Gastrocnemius medialis (tissue), 4 donors: ENCODE measurements at regions not wholly inside any gene's neighbourhood (a gene's known extent, or its start where the extent isn't known, plus 50 kb on each side); places are given as distances from the start of the nearest gene placed in this dataset.

Source experiments
- CTCF ChIP-seq, 5 experiments: fragments of 450-650 bp in 3 of 5; fragments of 200-600 bp in 2 of 5; sonication (generic) in 2 of 5; IDR thresholded peaks in 4 of 5; conservative IDR thresholded peaks in 1 of 5; 1 replicate in 4 of 5; 2 replicates in 1 of 5; pipeline ENCODE4 v1.5.1; 2016 to 2019; ENCODE audit warnings: antibody characterized with exemption in 5 of 5, mild to moderate bottlenecking in 3 of 5, moderate library complexity in 3 of 5
- POLR2A ChIP-seq, 2 donors: fragments of 450-650 bp; IDR thresholded peaks; one replicate each; pipeline ENCODE4 v1.6.1; 2017; ENCODE audit warnings: antibody characterized with exemption in 2 of 2, mild to moderate bottlenecking in 2 of 2, moderate library complexity in 2 of 2

- no peak for TF ChIP-seq CTCF (IDR thresholded peaks at IDR 0.05 in 4 of 5, conservative IDR thresholded peaks at IDR 0.05 in 1 of 5)
- no peak for TF ChIP-seq POLR2A (IDR thresholded peaks at IDR 0.05)
Observed at GRCh38 chr1:98292994-98293393, 368.5 kb upstream of the SNX7 start.
